DOHH2 (cell line): ENCODE measurements at regions not wholly inside any gene's neighbourhood (a gene's known extent, or its start where the extent isn't known, plus 50 kb on each side); places are given as distances from the start of the nearest gene placed in this dataset.
"Not testable (repeated sequence)": the region's sequence is repeated elsewhere in the genome, so short reads cannot be mapped to it uniquely, and the experiment has no call there.

Experiments
- EZH2phosphoT487 ChIP-seq: fragments of 200-600 bp; sonication (generic); IDR thresholded peaks from 2 replicates; pipeline ENCODE4 v1.6.1; 2017; ENCODE audit warnings: borderline replicate concordance, mild to moderate bottlenecking, antibody characterized with exemption, low read length, moderate library complexity, mixed read lengths
- TF ChIP-seq, protein P1 (sequence below): fragments of 200-600 bp; sonication (generic); IDR thresholded peaks from one replicate; pipeline ENCODE4 v1.5.1; 2014; ENCODE audit warnings: antibody characterized with exemption, mild to moderate bottlenecking, low read depth, low read length; ENCODE audit not compliant: poor library complexity, severe bottlenecking

GRCh38 chr11:3450822-3451221 is 71.9 kb upstream of the ZNF195 start:
- TF ChIP-seq, protein P1, sequence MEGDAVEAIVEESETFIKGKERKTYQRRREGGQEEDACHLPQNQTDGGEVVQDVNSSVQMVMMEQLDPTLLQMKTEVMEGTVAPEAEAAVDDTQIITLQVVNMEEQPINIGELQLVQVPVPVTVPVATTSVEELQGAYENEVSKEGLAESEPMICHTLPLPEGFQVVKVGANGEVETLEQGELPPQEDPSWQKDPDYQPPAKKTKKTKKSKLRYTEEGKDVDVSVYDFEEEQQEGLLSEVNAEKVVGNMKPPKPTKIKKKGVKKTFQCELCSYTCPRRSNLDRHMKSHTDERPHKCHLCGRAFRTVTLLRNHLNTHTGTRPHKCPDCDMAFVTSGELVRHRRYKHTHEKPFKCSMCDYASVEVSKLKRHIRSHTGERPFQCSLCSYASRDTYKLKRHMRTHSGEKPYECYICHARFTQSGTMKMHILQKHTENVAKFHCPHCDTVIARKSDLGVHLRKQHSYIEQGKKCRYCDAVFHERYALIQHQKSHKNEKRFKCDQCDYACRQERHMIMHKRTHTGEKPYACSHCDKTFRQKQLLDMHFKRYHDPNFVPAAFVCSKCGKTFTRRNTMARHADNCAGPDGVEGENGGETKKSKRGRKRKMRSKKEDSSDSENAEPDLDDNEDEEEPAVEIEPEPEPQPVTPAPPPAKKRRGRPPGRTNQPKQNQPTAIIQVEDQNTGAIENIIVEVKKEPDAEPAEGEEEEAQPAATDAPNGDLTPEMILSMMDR: not testable (repeated sequence)
- not testable (repeated sequence) for TF ChIP-seq EZH2phosphoT487
